OCI-LY3 (cell line): ENCODE measurements at regions not wholly inside any gene's neighbourhood (a gene's known extent, or its start where the extent isn't known, plus 50 kb on each side); places are given as distances from the start of the nearest gene placed in this dataset.

Source experiments
- H2AFZ ChIP-seq: fragments of 200-600, 300-600 bp; shearing (Covaris generic); 2 replicates; pipeline ENCODE4 v1.6.0; 2014; ENCODE audit warnings: antibody characterized with exemption, low read depth, low read length
- H3K27ac ChIP-seq: fragments of 200-600, 300-600 bp; sonication (generic); 2 replicates; pipeline ENCODE4 v1.5.1; 2014; ENCODE audit warnings: mild to moderate bottlenecking, low read length, moderate library complexity, mixed read lengths
- H3K27me3 ChIP-seq: fragments of 200-600, 300-600 bp; sonication (generic); 2 replicates; pipeline ENCODE4 v1.6.1; 2014; ENCODE audit warnings: low read depth, low read length, mixed read lengths
- H3K36me3 ChIP-seq: fragments of 200-600, 300-600 bp; sonication (generic); replicated peaks from 2 replicates; pipeline ENCODE3; 2014; ENCODE audit warnings: low read depth, low read length, mixed read lengths
- H3K4me1 ChIP-seq: fragments of 300-600, 200-600 bp; sonication (generic); 2 replicates; pipeline ENCODE4 v1.6.1; 2014; ENCODE audit warnings: low read length, mixed read lengths
- H3K4me2 ChIP-seq: fragments of 200-600, 300-600 bp; sonication (generic); 2 replicates; pipeline ENCODE4 v1.6.1; 2014; ENCODE audit warnings: low read length, mixed read lengths
- H3K4me3 ChIP-seq: fragments of 300-600, 200-600 bp; sonication (generic); 2 replicates; pipeline ENCODE4 v1.5.1; 2014; ENCODE audit warnings: antibody characterized with exemption, mild to moderate bottlenecking, low read length, moderate library complexity
- H3K79me2 ChIP-seq: fragments of 300-600, 200-600 bp; shearing (Covaris generic); 2 replicates; pipeline ENCODE4 v1.6.1; 2014; ENCODE audit warnings: mild to moderate bottlenecking, low read length, mixed read lengths
- H3K9ac ChIP-seq: fragments of 300-600, 200-600 bp; shearing (Covaris generic); 2 replicates; pipeline ENCODE4 v1.6.0; 2014; ENCODE audit warnings: mild to moderate bottlenecking, low read length, moderate library complexity
- H3K9me3 ChIP-seq: fragments of 200-600, 300-600 bp; shearing (Covaris generic); 2 replicates; pipeline ENCODE4 v1.6.1; 2014; ENCODE audit warnings: low read length, mixed read lengths; ENCODE audit not compliant: insufficient read depth
- H4K20me1 ChIP-seq: fragments of 200-600, 300-600 bp; sonication (generic); 2 replicates; pipeline ENCODE4 v1.6.1; 2016; ENCODE audit warnings: low read length, mixed read lengths; ENCODE audit not compliant: insufficient read depth
- EZH2phosphoT487 ChIP-seq: fragments of 200-600 bp; shearing (Covaris generic); IDR thresholded peaks from 2 replicates; pipeline ENCODE4 v1.6.1; 2018; ENCODE audit warnings: antibody characterized with exemption, mixed run types, low read depth
- TF ChIP-seq, protein P1 (sequence below): fragments of 200-600, 300-600 bp; sonication (generic); IDR thresholded peaks from 2 replicates; pipeline ENCODE4 v1.5.1; 2014; ENCODE audit warnings: antibody characterized with exemption, low read length, low read depth

DNA sequence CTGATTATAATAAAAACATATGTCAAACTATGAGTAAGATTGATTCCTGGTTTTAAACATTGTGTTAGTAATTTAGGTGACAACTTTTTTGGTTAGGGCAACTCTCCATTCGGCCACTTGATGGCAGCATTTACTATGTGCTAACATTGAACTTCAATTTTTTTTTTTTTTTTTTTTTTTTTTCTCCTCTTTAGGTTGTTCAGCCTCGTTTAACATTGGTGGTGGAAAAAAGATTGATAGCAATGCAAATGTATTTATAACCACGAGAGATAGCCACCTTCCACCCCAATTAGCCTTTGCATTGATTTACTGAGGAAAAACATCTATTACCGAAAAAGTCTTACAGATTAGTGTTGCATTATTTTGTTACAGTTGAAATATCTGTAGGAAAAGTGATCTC is 159.1 kb downstream of the CSNK1G3 start:
- H3K4me3 ChIP-seq: peak overlapping the region; percentile 29; the same call in 1 of the 2 replicates
- no peaks in the 10 kb centered on the region for H3K36me3 ChIP-seq
- no peak overlapping the region for H2AFZ ChIP-seq
- peaks cover 12% of the 10 kb centered on the region for H3K4me1 ChIP-seq
- H3K4me2 ChIP-seq: peak overlapping the region; percentile 56
- TF ChIP-seq EZH2phosphoT487: no peak
- TF ChIP-seq, protein P1, sequence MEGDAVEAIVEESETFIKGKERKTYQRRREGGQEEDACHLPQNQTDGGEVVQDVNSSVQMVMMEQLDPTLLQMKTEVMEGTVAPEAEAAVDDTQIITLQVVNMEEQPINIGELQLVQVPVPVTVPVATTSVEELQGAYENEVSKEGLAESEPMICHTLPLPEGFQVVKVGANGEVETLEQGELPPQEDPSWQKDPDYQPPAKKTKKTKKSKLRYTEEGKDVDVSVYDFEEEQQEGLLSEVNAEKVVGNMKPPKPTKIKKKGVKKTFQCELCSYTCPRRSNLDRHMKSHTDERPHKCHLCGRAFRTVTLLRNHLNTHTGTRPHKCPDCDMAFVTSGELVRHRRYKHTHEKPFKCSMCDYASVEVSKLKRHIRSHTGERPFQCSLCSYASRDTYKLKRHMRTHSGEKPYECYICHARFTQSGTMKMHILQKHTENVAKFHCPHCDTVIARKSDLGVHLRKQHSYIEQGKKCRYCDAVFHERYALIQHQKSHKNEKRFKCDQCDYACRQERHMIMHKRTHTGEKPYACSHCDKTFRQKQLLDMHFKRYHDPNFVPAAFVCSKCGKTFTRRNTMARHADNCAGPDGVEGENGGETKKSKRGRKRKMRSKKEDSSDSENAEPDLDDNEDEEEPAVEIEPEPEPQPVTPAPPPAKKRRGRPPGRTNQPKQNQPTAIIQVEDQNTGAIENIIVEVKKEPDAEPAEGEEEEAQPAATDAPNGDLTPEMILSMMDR: peak; percentile 63
- H4K20me1 ChIP-seq: no peaks in the 10 kb centered on the region
- H3K27ac ChIP-seq: no peak overlapping the region
- H3K9me3 ChIP-seq: no peaks in the 10 kb centered on the region
- H3K79me2 ChIP-seq: no peaks in the 10 kb centered on the region
- no peaks in the 10 kb centered on the region for H3K27me3 ChIP-seq
- no peak overlapping the region for H3K9ac ChIP-seq
